ENCODE measurements at regions not wholly inside any gene's neighbourhood (a gene's known extent, or its start where the extent isn't known, plus 50 kb on each side); places are given as distances from the start of the nearest gene placed in this dataset.

DNA sequence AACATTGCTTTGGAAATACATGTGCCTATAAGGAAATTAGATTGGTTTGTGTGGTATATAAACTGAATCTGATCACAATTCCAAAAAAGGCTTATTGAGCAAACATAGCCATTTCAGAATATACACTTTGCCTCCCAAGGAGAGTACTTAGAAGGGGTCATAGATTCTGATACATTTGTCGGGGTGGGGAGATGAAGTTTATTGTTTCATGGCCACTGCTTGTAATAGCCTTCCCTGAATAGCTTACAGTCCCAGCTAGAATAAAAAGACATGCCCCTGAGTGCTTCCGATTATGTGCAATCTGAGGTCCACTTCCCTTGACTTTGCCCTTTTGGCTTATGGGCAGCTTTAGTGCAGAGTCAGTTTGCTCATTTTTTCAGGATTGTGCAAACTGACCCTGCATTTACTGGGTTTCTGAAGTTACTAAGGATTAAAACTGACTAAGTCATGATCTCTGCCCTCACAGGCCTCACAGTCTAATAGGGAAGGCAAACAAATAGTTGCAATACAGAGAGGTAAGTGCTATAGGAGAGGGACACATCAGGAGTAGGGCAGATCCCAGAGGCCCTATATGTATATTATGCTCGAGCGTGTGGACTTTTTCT lies 184.2 kb downstream of the BLID start (continued):
- TF ChIP-seq, protein P1, sequence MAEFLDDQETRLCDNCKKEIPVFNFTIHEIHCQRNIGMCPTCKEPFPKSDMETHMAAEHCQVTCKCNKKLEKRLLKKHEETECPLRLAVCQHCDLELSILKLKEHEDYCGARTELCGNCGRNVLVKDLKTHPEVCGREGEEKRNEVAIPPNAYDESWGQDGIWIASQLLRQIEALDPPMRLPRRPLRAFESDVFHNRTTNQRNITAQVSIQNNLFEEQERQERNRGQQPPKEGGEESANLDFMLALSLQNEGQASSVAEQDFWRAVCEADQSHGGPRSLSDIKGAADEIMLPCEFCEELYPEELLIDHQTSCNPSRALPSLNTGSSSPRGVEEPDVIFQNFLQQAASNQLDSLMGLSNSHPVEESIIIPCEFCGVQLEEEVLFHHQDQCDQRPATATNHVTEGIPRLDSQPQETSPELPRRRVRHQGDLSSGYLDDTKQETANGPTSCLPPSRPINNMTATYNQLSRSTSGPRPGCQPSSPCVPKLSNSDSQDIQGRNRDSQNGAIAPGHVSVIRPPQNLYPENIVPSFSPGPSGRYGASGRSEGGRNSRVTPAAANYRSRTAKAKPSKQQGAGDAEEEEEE (CRISPR knock-in tag; IDR thresholded peaks at IDR 0.05; ENCODE audit: borderline replicate concordance): no peak
- no peak for TF ChIP-seq GRHL1 (CRISPR knock-in tag; conservative IDR thresholded peaks at IDR 0.05)
- TF ChIP-seq ZUFSP (CRISPR knock-in tag; IDR thresholded peaks at IDR 0.05; ENCODE audit: borderline replicate concordance): no peak
- no peak for TF ChIP-seq ZNF883 (CRISPR knock-in tag; IDR thresholded peaks at IDR 0.05; ENCODE audit: not compliant biosample characterization)
- no peak for TF ChIP-seq SRSF9 (IDR thresholded peaks at IDR 0.05; ENCODE audit: borderline replicate concordance, insufficient read depth, low read depth, low read length, poor library complexity, severe bottlenecking)
- TF ChIP-seq, protein P2, sequence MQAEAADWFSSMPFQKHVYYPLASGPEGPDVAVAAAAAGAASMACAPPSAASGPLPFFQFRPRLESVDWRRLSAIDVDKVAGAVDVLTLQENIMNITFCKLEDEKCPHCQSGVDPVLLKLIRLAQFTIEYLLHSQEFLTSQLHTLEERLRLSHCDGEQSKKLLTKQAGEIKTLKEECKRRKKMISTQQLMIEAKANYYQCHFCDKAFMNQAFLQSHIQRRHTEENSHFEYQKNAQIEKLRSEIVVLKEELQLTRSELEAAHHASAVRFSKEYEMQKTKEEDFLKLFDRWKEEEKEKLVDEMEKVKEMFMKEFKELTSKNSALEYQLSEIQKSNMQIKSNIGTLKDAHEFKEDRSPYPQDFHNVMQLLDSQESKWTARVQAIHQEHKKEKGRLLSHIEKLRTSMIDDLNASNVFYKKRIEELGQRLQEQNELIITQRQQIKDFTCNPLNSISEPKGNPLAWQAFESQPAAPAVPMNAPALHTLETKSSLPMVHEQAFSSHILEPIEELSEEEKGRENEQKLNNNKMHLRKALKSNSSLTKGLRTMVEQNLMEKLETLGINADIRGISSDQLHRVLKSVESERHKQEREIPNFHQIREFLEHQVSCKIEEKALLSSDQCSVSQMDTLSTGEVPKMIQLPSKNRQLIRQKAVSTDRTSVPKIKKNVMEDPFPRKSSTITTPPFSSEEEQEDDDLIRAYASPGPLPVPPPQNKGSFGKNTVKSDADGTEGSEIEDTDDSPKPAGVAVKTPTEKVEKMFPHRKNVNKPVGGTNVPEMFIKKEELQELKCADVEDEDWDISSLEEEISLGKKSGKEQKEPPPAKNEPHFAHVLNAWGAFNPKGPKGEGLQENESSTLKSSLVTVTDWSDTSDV (CRISPR knock-in tag; IDR thresholded peaks at IDR 0.05): no peak
- peak; percentile 70; the same call in 1 of the 2 replicates for TF ChIP-seq ZFP36L1 (CRISPR knock-in tag; IDR thresholded peaks at IDR 0.05)
- TF ChIP-seq ZFP82 (CRISPR knock-in tag; IDR thresholded peaks at IDR 0.05; ENCODE audit: borderline replicate concordance): no peak
- peak; percentile 40; the same call in 1 of the 2 replicates for TF ChIP-seq TBX3 (IDR thresholded peaks at IDR 0.05; ENCODE audit: borderline replicate concordance)
- 0 out of 2 replicates have a peak, but pooled peaks have one; percentile 49 for TF ChIP-seq HBP1 (CRISPR knock-in tag; IDR thresholded peaks at IDR 0.05; ENCODE audit: low read depth)
- TF ChIP-seq POGK (CRISPR knock-in tag; conservative IDR thresholded peaks at IDR 0.05): peak; percentile 67; the same call in 1 of the 2 replicates
- peak; percentile 87 for TF ChIP-seq PPARG (CRISPR knock-in tag; conservative IDR thresholded peaks at IDR 0.05)
- TF ChIP-seq ZNF644 (CRISPR knock-in tag; IDR thresholded peaks at IDR 0.05; ENCODE audit: low read depth): no peak; the same call in 1 of the 2 replicates
- peak; percentile 51; the same call in 1 of the 2 replicates for TF ChIP-seq KDM3A (CRISPR knock-in tag; IDR thresholded peaks at IDR 0.05; ENCODE audit: low read depth)
- TF ChIP-seq, protein P3, sequence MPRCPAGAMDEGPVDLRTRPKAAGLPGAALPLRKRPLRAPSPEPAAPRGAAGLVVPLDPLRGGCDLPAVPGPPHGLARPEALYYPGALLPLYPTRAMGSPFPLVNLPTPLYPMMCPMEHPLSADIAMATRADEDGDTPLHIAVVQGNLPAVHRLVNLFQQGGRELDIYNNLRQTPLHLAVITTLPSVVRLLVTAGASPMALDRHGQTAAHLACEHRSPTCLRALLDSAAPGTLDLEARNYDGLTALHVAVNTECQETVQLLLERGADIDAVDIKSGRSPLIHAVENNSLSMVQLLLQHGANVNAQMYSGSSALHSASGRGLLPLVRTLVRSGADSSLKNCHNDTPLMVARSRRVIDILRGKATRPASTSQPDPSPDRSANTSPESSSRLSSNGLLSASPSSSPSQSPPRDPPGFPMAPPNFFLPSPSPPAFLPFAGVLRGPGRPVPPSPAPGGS (CRISPR knock-in tag; IDR thresholded peaks at IDR 0.05): no peak

Measured in HepG2 (cell line).